SKM-1 (cell line): ENCODE measurements at regions not wholly inside any gene's neighbourhood (a gene's known extent, or its start where the extent isn't known, plus 50 kb on each side); places are given as distances from the start of the nearest gene placed in this dataset.
A peak's percentile ranks its signal among the peaks of the same experiment; 100 is the strongest.
"Not testable (repeated sequence)": the region's sequence is repeated elsewhere in the genome, so short reads cannot be mapped to it uniquely, and the experiment has no call there.

Source experiments
- DNase-seq: peaks from one replicate; lab custom pipeline; 2025; ENCODE audit not compliant: unreplicated experiment; lab: John Stamatoyannopoulos, UW

DNA sequence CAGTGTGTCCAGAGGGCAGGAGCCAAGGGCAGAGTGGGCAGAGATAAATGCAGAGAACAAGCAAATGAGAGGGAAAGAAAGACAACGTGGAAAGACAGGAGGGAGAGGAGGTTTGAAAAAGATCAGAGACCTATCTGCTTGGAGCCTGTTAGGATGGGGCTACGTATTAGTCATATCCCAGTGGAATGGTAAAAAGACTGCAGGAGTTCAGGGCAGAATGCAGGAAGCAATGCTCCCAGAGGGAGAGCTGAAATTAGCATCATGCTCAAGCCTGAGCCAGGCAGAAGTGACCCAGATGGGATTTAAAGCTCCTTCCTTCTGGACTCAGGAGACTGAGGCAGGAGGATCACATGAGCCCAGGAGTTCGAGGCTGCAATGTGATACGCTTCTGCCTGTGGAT, 261.3 kb upstream of the CHRM3 start:
- no peak for DNase-seq

DNA sequence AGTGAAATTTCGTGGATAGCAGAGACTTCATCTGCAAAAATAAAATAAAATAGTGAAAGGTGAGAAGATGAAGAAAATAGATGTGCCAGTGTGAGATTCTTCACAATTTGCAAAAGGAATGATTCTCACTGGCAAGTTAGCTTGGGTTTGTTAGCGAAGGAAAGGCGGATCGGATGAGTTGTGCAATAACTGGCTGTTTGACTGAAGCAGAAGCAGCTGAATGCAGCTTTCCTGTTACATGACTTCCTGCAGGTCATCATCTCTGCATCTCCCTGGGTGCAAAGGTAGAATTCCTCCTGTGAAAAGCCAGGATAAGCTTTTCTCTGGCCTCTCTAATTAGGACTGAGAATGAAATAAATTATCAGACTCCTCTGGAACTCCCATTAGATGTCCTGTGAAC, 263.1 kb upstream of the CHRM3 start:
- no peak for DNase-seq

DNA sequence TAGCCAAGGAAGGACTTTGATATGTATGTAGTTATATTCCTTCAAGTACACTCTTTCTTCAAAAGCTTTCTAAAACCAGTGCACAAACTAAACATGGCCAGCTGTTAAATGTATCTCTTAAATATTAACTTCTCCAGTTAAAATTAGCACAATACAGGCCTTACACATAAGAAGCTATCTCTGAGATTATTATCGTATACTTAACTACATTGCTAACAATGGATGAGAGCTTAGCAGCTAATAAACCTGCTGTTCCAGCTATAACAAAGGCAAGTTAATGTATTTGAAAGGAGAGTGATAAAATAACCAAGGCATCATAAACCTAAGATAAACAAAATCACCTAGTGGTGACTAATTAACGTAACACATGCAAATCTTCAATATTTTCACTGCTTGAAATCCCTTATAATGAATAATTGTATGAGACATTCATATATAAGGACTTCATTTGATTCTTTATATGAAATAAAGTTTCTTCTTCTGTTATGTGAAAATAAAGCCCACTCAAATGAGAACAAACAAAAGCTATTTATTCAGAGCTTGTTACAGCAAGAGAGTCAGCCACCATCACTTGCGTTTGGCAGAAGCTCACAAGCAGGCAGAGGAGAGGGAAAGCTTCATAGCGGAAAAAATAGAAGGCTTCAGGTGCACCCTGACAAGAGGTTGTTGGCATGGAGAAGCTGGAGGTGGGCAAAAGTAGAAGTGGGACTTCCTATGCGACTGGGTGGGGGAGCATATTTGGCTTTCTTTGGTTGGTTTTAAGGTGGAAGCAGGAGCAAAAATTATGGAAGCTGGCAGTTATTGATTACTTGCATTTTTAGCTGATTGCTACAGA, 274.1 kb upstream of the CHRM3 start:
- no peak for DNase-seq

DNA sequence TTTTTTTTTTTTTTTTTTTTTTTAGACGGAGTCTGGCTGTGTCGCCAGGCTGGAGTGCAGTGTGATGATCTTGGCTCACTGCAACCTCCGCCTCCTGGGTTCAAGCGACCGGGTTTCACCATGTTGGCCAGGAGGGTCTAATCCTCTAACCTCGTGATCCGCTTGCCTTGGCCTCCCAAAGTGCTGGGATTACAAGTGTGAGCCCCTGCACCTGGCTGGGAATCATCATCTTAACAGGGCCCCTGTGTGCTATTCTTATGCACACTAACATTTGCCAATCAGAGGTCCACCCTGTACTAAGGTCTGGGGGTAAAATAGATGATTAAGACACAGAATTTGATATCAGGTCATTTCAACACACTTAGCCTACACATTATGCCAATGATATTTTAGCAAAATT, 278.7 kb upstream of the CHRM3 start:
- DNase-seq, result no peak

DNA sequence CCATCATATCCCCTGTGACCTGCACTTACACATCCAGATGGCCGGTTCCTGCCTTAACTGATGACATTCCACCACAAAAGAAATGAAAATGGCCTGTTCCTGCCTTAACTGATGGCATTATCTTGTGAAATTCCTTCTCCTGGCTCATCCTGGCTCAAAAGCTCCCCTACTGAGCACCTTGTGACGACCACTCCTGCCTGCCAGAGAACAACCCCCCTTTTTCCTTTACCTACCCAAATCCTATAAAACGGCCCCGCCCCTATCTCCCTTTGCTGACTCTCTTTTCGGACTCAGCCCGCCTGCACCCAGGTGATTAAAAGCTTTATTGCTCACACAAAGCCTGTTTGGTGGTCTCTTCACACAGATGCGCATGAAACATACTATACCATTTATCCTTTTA, 279.7 kb upstream of the CHRM3 start:
- DNase-seq, result not testable (repeated sequence)

DNA sequence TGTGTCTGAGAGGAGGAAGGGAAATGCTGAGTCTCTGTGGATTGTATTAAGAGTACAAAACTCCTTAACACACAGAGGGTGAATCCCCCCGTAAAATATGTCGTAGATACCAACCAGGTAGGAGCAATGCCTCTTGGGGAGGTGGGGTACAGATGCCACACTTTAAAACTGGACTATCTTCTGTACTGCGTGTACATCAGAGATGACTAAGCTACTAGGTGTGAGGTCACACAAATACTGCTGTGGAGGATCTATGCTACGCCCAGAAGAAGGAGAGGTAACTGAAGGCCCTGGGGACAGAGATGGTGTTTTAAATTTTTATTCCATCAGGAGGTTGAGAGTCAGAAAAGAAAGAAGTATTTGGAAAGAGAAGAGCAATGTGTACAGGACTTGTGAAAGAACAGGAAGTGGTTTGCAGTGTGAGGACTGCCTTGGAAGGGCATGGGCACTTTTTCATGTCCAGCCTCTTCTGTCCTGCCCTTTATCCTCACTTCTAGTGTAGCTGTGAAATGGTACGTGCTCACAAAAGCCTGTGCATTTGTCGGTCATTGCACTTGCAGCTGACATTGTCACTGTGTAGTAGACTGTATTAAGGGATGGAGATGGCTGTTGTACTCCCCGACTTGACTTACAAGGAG, 287.8 kb upstream of the CHRM3 start:
- peak; percentile 87 for DNase-seq

DNA sequence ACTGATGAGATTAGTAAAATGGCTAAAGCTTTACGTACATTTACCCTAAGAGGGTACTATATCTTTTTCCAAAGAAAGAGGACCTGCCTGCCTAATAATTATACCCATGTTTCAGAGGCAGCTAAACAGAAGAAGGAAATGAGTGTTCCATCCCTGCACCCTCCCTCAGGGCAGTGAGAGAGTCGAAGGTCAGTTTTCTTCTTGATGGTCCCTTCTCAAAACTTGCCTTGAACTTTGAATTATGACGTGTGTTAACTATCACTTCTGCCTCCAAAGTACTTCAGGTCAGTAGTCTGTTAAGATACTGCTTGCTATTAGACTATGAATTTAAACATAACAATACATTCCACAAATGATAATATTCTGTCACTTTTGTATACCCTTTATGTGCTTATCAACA, 294.8 kb upstream of the CHRM3 start:
- DNase-seq, result no peak

DNA sequence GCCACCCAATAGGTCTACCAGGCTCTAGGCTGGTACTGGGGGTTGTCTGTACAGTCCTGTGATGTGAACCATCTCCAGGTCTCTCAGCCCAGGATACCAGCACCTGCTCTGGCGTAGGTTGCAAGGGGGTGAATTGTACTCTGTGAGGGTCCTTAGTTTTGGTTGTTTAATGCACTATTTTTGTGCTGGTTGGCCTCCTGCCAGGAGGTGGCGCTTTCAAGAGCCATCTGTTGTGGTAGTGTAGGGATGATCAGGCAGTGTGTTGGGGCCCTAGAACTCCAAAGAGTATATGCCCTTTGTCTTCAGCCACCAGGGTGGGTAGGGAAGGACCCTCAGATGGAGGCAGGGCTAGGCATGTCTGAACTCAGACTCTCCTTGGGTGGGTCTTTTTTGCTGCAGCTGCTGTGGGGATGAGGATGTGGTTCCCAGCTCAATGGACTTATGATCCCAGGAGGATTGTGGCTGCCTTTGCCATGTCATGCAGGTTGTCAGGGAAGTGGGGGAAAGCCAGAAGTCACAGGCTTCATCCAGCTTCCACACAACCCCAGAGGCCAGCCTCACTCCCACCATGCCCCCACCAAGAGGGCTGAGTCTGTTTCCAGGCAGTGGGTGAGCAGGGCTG, 301.8 kb upstream of the CHRM3 start:
- no peak for DNase-seq

DNA sequence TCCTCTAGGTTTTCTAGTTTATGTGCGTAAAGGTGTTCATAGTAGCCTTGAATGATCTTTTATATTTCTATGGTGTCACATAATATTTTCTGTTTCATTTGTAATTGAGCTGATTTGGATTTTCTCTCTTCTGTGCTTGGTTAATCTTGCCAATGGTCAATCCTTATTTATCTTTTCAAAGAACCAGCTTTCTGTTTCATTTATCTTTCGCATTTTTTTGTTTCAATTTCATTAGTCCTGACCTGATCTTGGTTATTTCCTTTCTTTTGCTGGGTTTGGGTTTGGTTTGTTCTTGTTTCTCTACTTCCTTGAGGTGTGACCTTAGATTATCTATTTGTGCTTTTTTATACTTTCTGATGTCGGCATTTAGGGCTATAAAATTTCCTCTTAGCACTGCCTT, 304.4 kb upstream of the CHRM3 start:
- DNase-seq, result not testable (repeated sequence)

DNA sequence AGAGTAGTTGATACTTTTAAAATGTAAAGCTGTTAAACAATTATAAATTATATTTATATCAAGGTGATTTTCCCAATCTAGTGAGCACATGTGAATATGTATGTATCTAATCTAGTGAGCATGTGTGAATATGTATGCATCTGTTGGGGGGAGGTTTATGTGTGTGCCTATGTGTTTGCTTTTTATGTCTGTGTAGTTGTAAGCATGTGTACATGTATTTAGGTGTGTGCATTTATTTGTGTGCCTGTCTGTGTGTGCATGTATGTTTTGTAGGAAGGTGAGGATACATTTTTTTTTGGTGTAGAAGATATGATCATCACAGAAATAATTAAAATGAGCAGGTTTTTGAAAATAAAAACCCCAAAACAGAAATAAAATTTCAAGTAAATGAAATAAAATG, 318.9 kb upstream of the CHRM3 start:
- no peak for DNase-seq

DNA sequence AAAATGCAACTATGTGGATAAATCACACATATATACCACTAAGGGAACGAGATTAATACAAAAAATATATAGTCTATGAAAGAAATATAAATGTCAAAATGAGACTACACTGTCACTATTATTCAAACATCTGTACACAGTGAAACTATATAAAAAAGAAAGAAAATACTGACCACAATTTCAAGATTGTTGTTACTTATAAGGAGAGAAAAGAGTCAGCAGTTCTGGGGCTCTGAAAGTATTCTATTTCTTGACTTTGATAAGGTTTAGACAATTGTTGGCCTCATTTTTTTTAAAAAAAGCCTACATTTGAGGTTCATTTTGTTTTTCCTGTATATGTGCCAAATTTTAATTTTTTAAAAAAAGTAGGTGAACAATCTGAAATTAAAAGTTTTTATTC, 319.3 kb upstream of the CHRM3 start:
- no peak for DNase-seq

DNA sequence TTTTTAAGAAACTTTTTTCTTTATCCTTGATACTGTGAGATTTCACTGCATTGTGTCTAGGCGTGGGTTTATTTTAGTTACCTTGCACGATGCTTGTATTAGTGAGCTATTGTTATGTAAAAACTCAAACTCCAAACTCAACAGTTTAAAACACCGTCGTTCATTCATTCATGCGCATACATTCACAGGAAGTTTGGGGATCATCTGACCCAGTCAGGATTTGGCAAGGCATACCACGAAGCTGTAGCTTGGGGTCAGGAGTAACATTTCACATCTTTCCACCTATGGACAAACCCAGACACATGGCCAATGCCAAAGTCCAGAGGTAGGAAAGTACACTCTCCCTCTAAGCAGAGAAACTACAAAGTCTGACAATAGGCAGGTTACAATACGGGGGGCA, 324.6 kb upstream of the CHRM3 start:
- DNase-seq, result no peak

DNA sequence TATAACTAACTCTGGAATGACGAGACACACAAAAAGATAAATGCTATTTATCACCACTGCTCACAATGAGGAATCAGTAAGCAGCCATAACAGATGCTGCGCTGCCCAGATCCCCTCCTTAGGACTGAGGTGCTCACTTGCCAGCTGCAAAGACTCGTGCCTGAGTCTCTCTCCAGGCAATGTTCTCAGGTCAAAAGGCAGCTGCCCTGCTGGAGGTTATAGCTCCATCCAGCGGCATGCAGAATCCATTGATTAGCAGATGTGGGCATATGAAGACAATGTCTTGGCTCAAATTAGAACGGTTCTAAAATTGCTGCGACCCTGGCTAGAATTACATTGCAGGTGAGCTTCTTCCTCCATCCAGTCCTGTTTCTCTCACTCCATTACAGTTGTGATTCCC, 328.2 kb upstream of the CHRM3 start:
- DNase-seq, result no peak

DNA sequence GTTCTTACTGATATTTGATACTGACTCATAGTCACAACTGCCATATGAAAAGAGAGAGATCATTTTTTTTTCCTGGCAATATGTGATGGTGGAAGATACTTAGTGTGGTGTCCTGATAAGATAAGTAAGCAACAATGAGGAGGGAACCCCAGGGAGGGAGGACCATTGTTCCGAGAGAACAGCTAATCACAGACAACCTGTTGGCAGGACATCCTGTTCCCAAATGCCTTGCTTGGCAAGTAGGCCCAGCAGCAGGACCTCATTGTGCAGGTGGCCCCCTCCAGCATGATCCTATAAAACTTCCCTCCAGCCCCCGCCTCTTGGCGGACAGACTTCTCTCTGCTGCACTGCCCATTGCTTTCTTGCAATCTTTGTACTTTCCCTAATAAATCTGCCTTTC, 329.4 kb upstream of the CHRM3 start:
- DNase-seq, result no peak

DNA sequence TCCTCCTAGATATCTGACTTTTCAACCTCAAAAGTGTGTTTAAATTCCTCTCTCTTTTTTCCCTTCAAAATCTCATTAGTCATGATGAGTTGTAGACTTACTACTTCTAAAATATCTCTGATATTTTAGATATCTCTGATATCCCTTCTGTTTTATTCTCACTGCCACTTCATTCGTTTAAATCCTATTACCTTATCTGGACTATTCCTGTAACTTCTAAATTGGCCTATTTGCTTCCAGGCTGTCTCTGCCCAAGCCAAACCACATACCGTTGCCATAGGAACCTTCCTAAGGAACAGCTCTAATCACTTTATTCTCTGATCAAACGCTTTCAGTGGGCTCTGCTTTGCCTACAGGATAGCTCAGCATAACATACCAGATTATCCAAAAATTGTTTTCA, 333.1 kb upstream of the CHRM3 start:
- no peak for DNase-seq

DNA sequence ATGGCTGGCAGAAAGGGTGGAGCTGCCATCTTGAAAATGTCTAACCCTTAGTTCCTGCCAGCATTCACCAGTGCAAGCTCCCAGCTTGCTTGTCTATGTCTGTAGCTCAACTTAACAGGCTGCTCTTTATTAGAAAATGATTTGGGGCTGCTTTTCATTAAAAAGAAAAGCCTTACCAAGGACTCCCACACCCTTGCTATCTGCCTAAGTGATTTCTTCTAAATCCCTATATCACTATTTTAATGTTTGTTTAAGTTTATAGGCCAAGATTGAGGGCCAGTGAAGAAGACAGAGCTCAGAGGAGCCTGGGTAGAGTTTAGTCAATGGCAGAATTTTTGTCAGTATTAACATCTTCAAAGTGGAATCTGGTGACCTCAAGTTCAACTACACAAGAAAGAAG, 336.8 kb upstream of the CHRM3 start:
- DNase-seq, result no peak

DNA sequence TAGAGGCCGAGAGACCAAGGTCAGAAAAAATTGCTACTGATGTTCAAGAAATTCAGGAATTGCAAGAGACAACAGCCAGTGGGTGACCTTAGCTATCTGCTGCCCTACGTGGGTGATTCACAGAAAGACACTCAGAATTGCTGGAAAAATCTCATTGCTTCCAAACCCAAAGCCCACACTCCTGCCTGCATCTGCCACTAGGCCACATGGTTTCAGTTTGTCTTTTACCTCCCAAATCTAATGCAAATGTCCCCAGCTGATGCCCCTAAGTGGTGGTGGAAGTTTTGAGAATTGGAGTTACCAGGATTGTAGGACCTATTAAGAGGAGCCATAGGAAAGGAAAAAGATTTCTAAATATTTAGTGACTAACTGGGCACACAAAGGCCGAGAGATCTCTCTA, 341.5 kb upstream of the CHRM3 start:
- DNase-seq, result no peak

DNA sequence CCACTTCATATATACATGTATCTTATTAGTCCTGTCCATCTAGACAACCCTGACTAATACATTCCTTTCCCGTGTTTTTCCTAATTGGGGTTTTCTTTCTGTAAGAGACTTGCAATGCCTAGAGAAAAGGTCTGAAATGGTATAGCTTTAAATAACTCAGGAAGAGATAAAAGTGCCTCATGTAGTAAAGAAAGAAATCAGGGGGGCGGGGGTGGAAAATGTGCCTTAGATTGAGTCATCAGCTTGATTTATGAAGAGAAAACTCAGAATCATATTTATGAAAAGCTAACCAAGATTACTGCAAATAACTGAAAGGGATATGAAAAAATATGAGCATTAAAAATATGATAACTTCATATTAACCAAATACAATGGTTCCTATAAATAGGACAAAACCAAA, 345.8 kb upstream of the CHRM3 start:
- DNase-seq, result no peak

DNA sequence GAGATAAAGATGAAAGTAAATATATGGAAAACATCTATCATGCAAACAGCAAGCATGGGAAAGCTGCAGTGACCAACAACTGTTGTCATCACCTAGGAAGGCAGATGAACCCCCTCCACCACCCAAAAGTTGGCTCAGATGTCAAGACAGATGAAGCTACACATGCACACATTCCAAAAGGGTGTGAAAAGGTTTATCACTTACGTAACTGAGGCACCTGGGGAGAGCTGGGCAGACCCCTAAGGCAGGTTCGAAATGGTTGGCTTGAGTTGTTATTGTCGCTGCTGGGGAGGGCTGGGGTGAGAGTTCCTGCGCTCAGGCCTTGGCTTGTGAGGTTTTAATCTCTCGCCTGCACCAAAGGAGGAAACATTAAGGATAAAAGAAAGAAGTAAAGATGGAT, 355.1 kb upstream of the CHRM3 start:
- no peak for DNase-seq

DNA sequence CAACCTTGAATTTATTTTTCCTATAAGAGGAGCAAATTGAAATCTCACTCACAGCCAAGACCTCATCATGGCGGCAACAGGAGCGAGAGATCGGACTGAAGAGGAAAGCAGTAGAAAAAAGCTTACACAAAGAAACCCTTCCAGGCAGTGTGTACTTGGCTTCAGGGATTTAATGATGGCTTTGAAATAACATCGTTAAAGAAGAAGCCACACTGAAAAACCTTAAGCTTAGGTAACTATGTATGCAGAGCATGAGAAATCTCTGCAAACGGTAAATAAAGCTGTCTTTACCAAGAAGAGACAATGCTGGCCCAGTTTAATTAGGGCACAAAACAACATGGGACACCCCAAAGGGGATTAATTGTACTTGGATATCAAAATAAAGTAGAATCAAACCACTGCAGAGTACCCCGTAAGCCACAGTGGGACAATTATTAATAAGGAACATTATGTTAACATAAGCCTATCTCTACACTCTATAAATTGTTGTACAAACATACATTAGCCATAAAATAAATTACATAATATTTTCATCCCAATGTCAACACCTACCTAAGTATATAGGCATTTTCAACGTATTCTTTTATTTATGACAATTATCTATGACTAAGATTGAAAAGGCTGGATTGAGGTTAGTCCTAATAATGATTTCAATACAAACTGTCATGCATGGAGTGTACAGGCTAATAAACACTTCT, 360.2 kb upstream of the CHRM3 start:
- no peak for DNase-seq

DNA sequence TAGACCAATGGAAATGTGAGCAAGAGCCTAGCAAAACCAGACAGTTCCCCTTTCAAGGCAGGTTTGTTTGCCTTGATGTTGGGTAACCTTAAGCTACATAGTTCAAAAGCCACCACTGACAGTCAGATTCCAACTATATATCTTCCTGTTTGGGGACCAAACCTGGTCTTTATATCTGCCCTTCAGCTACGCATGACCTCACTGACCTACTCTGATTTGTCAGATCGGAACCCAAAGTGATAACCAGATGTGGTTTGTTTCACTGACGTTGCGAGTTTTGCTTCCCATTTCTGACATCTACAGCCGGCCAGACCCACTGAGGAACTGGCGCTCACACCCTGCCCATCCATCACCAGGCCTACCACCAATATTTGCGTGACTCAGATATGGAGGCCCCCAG, 361.1 kb upstream of the CHRM3 start:
- peak; percentile 92 for DNase-seq
